ENCODE measurements at regions not wholly inside any gene's neighbourhood (a gene's known extent, or its start where the extent isn't known, plus 50 kb on each side); places are given as distances from the start of the nearest gene placed in this dataset.
A peak's percentile ranks its signal among the peaks of the same experiment; 100 is the strongest.
"Not testable (repeated sequence)": the region's sequence is repeated elsewhere in the genome, so short reads cannot be mapped to it uniquely, and the experiment has no call there.

DNA sequence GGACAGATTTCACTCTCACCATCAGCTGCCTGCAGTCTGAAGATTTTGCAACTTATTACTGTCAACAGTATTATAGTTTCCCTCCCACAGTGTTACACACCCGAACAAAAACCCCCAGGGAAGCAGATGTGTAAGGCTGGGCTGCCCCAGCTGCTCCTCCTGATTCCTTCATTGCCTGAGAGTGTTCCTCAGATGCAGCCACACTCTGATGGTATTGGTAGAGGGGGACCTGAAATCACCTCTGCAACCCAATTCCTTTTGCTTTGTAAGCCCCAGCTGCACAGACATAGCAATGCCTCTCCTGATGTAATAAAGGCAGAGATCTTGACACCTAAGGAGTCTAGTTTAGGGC, 1529.8 kb downstream of the RPIA start:
- H3K4me1 ChIP-seq, result no peaks in the 10 kb centered on the region
- H3K27me3 ChIP-seq, result peaks cover 5% of the 10 kb centered on the region
- H3K27ac ChIP-seq, result no peak overlapping the region
- no peaks in the 10 kb centered on the region for H3K36me3 ChIP-seq
- TF ChIP-seq, protein P1, sequence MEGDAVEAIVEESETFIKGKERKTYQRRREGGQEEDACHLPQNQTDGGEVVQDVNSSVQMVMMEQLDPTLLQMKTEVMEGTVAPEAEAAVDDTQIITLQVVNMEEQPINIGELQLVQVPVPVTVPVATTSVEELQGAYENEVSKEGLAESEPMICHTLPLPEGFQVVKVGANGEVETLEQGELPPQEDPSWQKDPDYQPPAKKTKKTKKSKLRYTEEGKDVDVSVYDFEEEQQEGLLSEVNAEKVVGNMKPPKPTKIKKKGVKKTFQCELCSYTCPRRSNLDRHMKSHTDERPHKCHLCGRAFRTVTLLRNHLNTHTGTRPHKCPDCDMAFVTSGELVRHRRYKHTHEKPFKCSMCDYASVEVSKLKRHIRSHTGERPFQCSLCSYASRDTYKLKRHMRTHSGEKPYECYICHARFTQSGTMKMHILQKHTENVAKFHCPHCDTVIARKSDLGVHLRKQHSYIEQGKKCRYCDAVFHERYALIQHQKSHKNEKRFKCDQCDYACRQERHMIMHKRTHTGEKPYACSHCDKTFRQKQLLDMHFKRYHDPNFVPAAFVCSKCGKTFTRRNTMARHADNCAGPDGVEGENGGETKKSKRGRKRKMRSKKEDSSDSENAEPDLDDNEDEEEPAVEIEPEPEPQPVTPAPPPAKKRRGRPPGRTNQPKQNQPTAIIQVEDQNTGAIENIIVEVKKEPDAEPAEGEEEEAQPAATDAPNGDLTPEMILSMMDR (IDR thresholded peaks at IDR 0.05), result no peak
- TF ChIP-seq EP300 (IDR thresholded peaks at IDR 0.05) (no peak), POLR2A (IDR thresholded peaks at IDR 0.05) (no peak), POLR2AphosphoS5 (IDR thresholded peaks at IDR 0.05) (no peak)
- H3K9me3 ChIP-seq, result no peaks in the 10 kb centered on the region
- no peak overlapping the region for H3K4me3 ChIP-seq
- 15% methylated on average over 1 of the region's 1 CpG for WGBS
- no peak for DNase-seq (ENCODE audit: low spot score in 2 of 2)

DNA sequence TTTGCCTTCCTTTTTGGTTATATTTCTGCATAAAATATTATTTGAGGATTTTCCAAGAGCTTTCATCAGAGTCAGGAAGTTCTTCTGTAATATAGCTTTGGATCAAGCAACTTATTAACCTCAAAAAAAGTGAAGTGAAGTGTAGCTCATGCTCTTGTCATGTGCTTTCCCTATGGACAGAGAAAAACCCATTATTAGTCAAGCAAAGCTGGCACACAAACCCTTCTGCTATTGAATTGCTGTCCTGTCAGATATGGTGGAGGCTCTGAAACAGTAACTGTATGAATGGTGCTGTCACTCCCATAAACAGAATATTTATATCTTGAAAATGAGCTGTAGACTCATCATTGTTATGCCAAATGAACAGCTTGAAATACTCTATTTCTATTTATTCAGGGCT, 1533.3 kb downstream of the RPIA start:
- not testable (repeated sequence) for H3K36me3 ChIP-seq; H3K4me1 ChIP-seq; H3K4me3 ChIP-seq; H3K9me3 ChIP-seq; H3K27me3 ChIP-seq; DNase-seq (ENCODE audit: low spot score in 2 of 2); H3K27ac ChIP-seq

DNA sequence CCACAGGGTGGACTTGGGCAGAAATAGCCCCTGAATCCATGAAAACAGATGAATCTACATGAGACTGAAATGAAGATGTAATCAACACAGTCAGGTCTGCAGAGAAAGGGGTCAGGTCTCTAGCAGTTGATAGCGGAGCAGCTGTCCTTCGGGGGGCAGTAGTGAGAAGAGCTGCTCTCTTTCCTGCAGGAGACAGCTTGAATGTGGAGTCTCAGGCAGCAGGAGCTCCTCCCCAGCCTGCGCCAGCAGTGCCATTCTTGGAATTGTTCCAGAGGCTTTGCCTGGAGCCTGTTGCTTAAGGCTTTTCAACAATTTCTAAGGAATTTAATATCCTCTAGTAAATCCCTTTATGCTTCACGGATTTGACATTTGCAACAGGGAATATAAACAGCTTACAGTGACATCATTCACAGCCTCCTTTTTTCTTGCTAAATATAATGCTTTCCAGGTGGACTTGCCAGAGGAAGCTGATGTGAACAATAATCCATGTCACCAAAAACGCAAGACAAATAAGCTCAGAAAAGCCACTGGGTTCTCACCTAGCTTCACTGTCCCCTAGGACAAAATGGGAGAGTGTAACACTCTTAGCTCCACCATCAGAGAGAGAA, 1535.1 kb downstream of the RPIA start:
- 12% methylated on average over 5 of the region's 5 CpGs for WGBS
- not testable (repeated sequence) for H3K36me3 ChIP-seq; DNase-seq (ENCODE audit: low spot score in 2 of 2); H3K27me3 ChIP-seq; H3K27ac ChIP-seq; H3K9me3 ChIP-seq; H3K4me3 ChIP-seq; H3K4me1 ChIP-seq

DNA sequence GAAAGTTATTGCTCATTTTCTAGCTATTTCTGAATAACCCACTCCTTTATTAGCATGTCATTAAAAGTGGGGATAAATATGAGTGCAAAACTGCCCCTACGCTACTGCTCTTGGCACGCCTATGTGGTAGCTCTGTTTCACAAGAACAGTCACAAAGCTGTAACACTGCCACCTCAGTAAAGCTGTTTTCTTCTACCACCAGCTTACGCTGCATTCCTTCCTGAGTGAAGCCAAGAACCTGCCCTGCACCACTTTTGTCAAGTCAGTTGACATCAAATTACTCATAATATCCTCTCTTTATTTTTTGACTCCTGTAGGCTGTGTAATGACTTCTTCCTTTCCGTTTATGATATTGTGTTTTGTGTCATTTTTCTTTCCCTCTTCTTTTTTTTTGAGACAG, 1539.7 kb downstream of the RPIA start:
- not testable (repeated sequence) for H3K4me3 ChIP-seq; DNase-seq (ENCODE audit: low spot score in 2 of 2); H3K9me3 ChIP-seq; H3K27ac ChIP-seq; H3K36me3 ChIP-seq; H3K27me3 ChIP-seq; H3K4me1 ChIP-seq
- 89% methylated on average over 4 of the region's 4 CpGs for WGBS

DNA sequence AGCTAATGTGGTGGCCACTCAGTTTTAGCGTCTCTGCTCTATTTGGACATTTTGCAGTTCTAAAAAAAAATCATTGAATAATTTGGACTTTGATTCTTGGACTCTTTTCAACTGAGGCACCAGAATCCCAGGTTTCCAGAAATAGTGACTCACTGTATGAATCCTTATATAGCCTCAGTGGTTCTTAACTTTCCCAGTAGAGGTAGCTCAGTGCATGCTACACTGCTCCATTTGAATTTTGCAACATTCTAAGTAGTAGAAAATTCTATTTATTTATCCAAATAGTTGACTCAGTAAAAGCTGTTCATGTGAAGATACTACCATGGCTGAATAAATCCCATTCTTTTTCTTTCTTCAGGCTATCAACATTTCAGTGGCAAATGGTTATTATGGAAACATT, 1544.0 kb downstream of the RPIA start:
- H3K4me3 ChIP-seq; H3K4me1 ChIP-seq; H3K36me3 ChIP-seq; H3K27ac ChIP-seq; DNase-seq (ENCODE audit: low spot score in 2 of 2); H3K27me3 ChIP-seq; H3K9me3 ChIP-seq: not testable (repeated sequence)
- 60% methylated on average over 1 of the region's 1 CpG for WGBS

DNA sequence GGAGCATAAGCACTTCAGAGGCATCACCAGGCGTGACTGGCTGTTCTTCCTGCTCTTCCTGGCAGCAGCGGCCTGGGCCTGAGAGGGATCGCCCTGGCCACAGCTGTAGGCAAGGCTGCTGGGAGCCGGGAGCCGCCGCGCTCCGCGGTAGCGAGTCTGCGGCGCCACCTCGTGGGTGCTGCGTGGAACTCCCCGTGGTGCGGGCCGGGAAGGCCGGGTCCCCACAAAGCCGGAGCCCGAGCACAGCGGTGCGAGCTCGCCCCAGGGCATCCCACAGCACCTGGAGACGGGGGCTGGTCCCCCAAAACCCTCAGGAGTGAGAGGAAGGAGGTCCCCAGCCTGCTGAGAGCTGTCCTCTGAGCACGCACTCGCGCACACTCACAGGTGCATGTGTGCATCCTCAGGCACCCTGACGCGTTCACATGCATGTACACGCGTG, 1546.5 kb downstream of the RPIA start:
- 62% methylated on average over 14 of the region's 31 CpGs for WGBS
- not testable (repeated sequence) for H3K4me3 ChIP-seq; H3K9me3 ChIP-seq; H3K27ac ChIP-seq; H3K27me3 ChIP-seq; DNase-seq (ENCODE audit: low spot score in 2 of 2); H3K36me3 ChIP-seq; H3K4me1 ChIP-seq
- TF ChIP-seq, protein P1 (IDR thresholded peaks at IDR 0.05), result peak in 1 of 2 donors; percentile 46

DNA sequence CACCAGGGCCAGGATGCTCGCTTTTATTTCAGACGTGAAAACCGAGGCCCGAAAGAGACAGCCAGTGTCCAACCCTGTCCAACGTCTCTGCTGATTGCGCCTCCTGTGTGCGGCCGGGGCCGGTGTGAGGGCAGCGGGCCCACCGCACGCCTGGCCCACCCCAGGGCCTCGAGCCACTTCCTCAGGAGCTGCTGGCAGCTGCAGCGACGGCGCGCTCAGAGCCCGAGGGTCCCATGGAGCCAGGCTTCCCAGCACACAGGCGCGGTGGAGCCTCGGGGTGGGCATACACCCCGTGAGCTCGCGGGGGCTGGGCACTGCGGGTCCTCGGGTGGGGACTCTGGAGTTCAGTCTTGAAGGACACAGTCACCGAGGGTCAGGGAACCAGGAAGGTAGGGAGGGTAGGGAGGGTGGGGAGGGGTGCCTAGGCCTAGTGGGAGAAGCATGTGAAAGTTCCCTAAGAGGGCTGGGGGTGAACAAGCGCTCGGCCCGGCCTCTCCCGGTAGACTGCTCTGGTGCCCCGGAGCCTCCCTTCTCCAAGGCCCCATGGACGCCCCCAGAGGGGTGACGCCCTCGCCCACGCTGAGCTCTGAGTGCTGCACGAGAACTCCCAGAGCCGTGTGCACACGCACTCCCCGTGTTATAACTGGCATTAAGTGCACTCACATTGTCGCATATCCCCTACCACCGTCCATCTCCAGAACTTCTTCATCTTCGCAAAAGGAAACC, 1547.2 kb downstream of the RPIA start:
- not testable (repeated sequence) for H3K36me3 ChIP-seq; H3K4me3 ChIP-seq; DNase-seq (ENCODE audit: low spot score in 2 of 2); H3K9me3 ChIP-seq; H3K27me3 ChIP-seq; H3K4me1 ChIP-seq; H3K27ac ChIP-seq
- WGBS, result 87% methylated on average over 15 of the region's 43 CpGs

DNA sequence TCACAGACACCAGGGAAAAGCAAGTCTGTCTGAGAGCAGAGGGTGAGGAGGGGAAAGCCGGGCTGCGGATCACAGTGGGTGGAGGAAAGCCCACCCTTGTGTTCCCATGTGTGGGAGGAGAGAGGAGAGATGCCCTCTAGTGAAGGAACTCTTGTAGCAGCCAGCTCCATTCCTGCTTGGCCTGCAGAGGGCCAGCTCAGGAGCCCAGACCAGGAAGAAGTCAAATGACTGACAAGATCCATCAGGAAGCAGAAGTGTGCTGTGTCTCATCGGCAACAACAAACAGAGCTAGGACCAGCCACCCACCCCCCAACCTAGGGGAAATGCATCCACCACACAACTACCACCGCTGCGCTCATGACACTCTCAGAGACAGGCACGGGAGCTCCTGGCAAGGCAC, 1548.3 kb downstream of the RPIA start:
- WGBS, result 39% methylated on average over 2 of the region's 6 CpGs
- H3K27ac ChIP-seq, H3K27me3 ChIP-seq: not testable (repeated sequence)

DNA sequence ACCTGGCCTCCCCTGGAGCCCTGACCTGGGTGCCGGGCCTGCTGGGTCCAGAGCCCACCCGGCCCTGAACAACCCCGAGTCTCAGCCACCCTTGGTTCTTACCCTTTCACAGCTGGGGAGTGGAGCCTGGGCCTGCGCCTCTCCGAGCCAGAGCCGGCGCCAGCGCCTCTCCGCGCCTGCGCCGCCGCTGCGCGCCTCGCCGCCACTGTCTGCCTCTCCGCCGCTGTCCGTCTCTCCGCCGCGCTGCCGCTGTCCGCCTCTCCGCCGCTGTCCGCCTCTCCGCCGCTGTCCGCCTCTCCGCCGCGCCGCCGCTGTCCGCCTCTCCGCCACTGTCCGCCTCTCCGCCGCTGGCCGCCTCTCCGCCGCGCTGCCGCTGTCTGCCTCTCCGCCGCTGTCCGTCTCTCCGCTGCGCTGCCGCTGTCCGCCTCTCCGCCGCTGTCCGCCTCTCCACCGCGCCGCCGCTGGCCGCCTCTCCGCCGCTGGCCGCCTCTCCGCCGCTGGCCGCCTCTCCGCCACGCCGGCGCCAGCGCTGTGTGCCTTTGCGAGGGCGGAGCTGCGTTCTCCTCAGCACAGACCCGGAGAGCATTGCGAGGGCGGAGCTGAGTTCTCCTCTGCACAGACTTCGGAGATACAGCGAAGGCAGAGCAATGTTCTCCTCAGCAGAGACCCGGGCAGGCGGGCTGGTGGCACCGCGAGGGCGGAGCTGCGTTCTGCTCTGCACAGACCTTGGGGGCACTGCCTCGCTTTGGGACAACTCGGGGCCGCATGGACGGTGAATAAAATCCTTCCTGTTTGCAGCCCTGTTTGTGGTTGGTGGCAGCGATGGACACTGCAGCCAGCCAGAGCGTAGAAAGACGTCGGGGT, 1553.7 kb downstream of the RPIA start:
- H3K9me3 ChIP-seq; H3K27me3 ChIP-seq; H3K36me3 ChIP-seq; H3K4me1 ChIP-seq; H3K27ac ChIP-seq; H3K4me3 ChIP-seq; DNase-seq (ENCODE audit: low spot score in 2 of 2): not testable (repeated sequence)
- WGBS, result 76% methylated on average over 69 of the region's 94 CpGs

More for the DNA sequence above, 1548.3 kb downstream of the RPIA start:
- H3K36me3 ChIP-seq; H3K4me1 ChIP-seq; H3K4me3 ChIP-seq; DNase-seq (ENCODE audit: low spot score in 2 of 2); H3K9me3 ChIP-seq: not testable (repeated sequence)

DNA sequence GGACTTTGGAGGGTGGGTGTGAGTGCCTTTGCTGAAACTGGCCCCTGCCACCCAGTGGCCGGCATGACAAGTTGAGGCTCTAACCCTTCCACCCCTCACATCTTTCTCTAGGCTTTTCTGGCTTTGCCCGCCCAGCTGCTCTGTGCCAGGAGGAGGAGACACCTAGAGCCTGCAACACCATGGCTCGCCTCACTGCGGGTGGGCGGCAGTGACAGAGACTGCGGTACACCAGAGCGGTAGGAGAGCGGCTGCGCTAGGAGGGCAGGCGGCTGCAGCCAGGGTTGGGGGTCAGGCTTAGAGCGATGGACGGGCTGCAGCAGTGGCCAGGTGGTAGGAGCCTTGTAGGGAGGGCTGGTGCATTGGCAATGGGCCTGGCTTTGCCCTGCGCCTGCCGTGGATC, 1556.9 kb downstream of the RPIA start:
- H3K4me3 ChIP-seq; H3K27ac ChIP-seq; H3K4me1 ChIP-seq; H3K9me3 ChIP-seq; DNase-seq (ENCODE audit: low spot score in 2 of 2); H3K36me3 ChIP-seq; H3K27me3 ChIP-seq: not testable (repeated sequence)
- WGBS, result no CpG with 5 or more reads among the region's 14 CpGs

DNA sequence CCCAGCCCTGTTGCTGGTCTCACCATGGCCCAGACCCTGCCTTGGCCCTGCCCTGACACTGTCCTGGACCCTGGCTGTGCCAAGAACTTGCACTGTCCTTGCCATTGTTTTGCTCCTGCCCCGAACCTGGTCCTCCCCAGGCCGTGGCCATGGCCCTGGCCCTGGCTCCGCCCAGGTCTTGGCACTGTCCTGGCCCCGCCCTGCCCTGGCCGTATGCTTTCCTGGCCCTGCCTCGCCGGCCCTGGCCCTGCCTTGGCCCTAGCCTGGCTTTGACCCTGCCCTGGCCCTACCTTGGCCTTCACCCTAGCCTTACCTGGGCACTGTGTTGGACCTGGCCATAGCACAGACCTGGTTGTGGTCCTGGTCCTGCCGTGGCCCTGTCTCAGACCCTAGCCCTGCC, 1558.9 kb downstream of the RPIA start:
- not testable (repeated sequence) for DNase-seq (ENCODE audit: low spot score in 2 of 2); H3K27me3 ChIP-seq; H3K4me1 ChIP-seq; H3K4me3 ChIP-seq; H3K36me3 ChIP-seq; H3K9me3 ChIP-seq; H3K27ac ChIP-seq
- WGBS, result 75% methylated on average over 8 of the region's 8 CpGs

All from suprapubic skin (tissue), 4 donors.